SK-N-SH treated with all-trans-retinoic acid at 6 μM for 48 hours (cell line): ENCODE measurements at regions not wholly inside any gene's neighbourhood (a gene's known extent, or its start where the extent isn't known, plus 50 kb on each side); places are given as distances from the start of the nearest gene placed in this dataset.

Experiments used
- ARNTL ChIP-seq: fragments of 450-650 bp; formaldehyde crosslinking; IDR thresholded peaks from 2 replicates; pipeline ENCODE4 v1.5.0; 2020; ENCODE audit warnings: low read depth, mild to moderate bottlenecking, moderate library complexity, borderline replicate concordance
- BACH2 ChIP-seq: fragments of 250-450 bp; sonication (Bioruptor Pico); IDR thresholded peaks from 2 replicates; pipeline ENCODE4 v1.9.0; 2021; ENCODE audit warnings: mild to moderate bottlenecking, borderline replicate concordance
- ESRRG ChIP-seq: fragments of 250-450 bp; sonication (Bioruptor Pico); IDR thresholded peaks from 2 replicates; pipeline ENCODE4 v1.6.1; 2021; ENCODE audit warnings: mild to moderate bottlenecking
- PATZ1 ChIP-seq: fragments of 250-450 bp; sonication (Bioruptor Pico); IDR thresholded peaks from 2 replicates; pipeline ENCODE4 v1.8.0; 2020; ENCODE audit warnings: mild to moderate bottlenecking, moderate library complexity, borderline replicate concordance
- PPARA ChIP-seq: fragments of 250-450 bp; sonication (Bioruptor Pico); IDR thresholded peaks from 2 replicates; pipeline ENCODE4 v1.5.0; 2020; ENCODE audit warnings: mild to moderate bottlenecking, borderline replicate concordance
- RARB ChIP-seq: fragments of 250-450 bp; sonication (Bioruptor Pico); IDR thresholded peaks from 2 replicates; pipeline ENCODE4 v1.8.0; 2021; ENCODE audit warnings: mild to moderate bottlenecking, moderate library complexity
- TSHZ2 ChIP-seq: fragments of 250-450 bp; sonication (Bioruptor Pico); IDR thresholded peaks from 2 replicates; pipeline ENCODE4 v1.5.0; 2020; ENCODE audit warnings: mild to moderate bottlenecking, moderate library complexity
- TF ChIP-seq, protein P1 (sequence below): fragments of 250-450 bp; sonication (Bioruptor Pico); IDR thresholded peaks from 2 replicates; pipeline ENCODE4 v1.8.0; 2021; ENCODE audit warnings: low read depth, mild to moderate bottlenecking, moderate library complexity, borderline replicate concordance

- TF ChIP-seq TSHZ2 (CRISPR knock-in tag) (no peak), RARB (no peak), PATZ1 (CRISPR knock-in tag) (no peak), PPARA (no peak), BACH2 (CRISPR knock-in tag) (no peak), ARNTL (CRISPR knock-in tag) (no peak), ESRRG (no peak)
- TF ChIP-seq, protein P1, sequence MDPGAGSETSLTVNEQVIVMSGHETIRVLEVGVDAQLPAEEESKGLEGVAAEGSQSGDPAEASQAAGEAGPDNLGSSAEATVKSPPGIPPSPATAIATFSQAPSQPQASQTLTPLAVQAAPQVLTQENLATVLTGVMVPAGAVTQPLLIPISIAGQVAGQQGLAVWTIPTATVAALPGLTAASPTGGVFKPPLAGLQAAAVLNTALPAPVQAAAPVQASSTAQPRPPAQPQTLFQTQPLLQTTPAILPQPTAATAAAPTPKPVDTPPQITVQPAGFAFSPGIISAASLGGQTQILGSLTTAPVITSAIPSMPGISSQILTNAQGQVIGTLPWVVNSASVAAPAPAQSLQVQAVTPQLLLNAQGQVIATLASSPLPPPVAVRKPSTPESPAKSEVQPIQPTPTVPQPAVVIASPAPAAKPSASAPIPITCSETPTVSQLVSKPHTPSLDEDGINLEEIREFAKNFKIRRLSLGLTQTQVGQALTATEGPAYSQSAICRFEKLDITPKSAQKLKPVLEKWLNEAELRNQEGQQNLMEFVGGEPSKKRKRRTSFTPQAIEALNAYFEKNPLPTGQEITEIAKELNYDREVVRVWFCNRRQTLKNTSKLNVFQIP (CRISPR knock-in tag): no peak
Observed at GRCh38 chr18:25713103-25713502, 361.1 kb upstream of the ZNF521 start.
